ENCODE measurements at regions not wholly inside any gene's neighbourhood (a gene's known extent, or its start where the extent isn't known, plus 50 kb on each side); places are given as distances from the start of the nearest gene placed in this dataset.

- TF ChIP-seq PAX5 (IDR thresholded peaks at IDR 0.05; ENCODE audit: insufficient read depth, low read length, severe bottlenecking), result no peak
- no peak for TF ChIP-seq POLR2A (IDR thresholded peaks at IDR 0.05; ENCODE audit: low read depth, low read length)
- no peak for TF ChIP-seq SPI1 (IDR thresholded peaks at IDR 0.05; ENCODE audit: low read depth, low read length)
- no peak for TF ChIP-seq POLR2AphosphoS5 (IDR thresholded peaks at IDR 0.05; ENCODE audit: low read depth, low read length)
- TF ChIP-seq TAF1 (IDR thresholded peaks at IDR 0.05; ENCODE audit: low read depth, low read length), result no peak
- DNase-seq (ENCODE audit: insufficient read length, low spot score) (no peak), FAIRE-seq (no peak)
Observed at GRCh38 chr10:62900829-62901571, 84.8 kb upstream of the EGR2 start.

DNA sequence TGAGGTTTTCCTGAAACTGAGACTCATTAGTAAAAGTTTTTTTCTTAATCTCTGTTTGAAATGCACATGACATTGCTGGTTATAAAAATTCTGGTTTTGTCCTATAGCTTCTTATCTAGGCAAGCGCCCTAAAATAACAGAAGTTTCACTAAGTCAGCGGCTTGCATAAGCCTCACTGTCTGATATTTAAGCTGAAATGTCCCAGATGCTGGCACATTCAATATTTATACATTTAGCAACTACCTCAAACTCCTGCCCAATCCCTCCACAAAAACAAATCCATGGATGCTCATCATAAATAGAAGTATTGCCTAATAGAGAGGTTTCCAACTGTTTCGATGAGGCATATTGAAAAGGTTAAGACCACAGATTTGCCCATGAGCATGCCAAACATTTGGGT lies 83.1 kb upstream of the EGR2 start:
- no peak for TF ChIP-seq TAF1 (IDR thresholded peaks at IDR 0.05; ENCODE audit: low read depth, low read length)
- no peak for TF ChIP-seq PAX5 (IDR thresholded peaks at IDR 0.05; ENCODE audit: insufficient read depth, low read length, severe bottlenecking)
- no peak for TF ChIP-seq POLR2A (IDR thresholded peaks at IDR 0.05; ENCODE audit: low read depth, low read length)
- no peak for TF ChIP-seq POU2F2 (IDR thresholded peaks at IDR 0.05; ENCODE audit: low read depth, low read length)
- no peak for TF ChIP-seq POLR2AphosphoS5 (IDR thresholded peaks at IDR 0.05; ENCODE audit: low read depth, low read length)
- no peak for TF ChIP-seq SPI1 (IDR thresholded peaks at IDR 0.05; ENCODE audit: low read depth, low read length)
- DNase-seq (ENCODE audit: insufficient read length, low spot score), result no peak
- FAIRE-seq, result no peak

- DNase-seq (ENCODE audit: insufficient read length, low spot score) (no peak), FAIRE-seq (no peak)
- TF ChIP-seq POU2F2 (IDR thresholded peaks at IDR 0.05; ENCODE audit: low read depth, low read length) (no peak), POLR2AphosphoS5 (IDR thresholded peaks at IDR 0.05; ENCODE audit: low read depth, low read length) (no peak), SPI1 (IDR thresholded peaks at IDR 0.05; ENCODE audit: low read depth, low read length) (no peak), PAX5 (IDR thresholded peaks at IDR 0.05; ENCODE audit: insufficient read depth, low read length, severe bottlenecking) (no peak), POLR2A (IDR thresholded peaks at IDR 0.05; ENCODE audit: low read depth, low read length) (no peak), TAF1 (IDR thresholded peaks at IDR 0.05; ENCODE audit: low read depth, low read length) (no peak)
Observed at GRCh38 chr10:62895063-62895462, 78.9 kb upstream of the EGR2 start.

DNA sequence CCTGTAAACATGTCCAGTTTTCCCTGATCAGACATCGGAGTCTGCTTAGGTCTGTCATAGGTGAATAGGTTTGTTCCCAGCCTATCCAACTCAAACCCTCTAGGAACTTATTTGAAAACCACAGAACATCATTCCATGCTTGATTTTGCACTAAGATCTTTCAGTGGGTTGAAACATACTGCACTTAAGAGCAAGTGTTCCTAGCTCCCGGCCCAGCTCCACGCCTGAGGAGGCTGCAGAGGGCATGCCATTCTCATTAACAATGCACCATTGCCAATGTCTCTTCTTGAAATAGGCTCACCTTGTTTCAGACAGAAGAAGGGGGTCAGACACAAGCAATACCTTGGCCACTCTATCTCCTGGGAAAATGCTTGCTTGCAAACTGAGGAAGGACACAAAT lies 78.0 kb upstream of the EGR2 start:
- TF ChIP-seq PAX5 (IDR thresholded peaks at IDR 0.05; ENCODE audit: insufficient read depth, low read length, severe bottlenecking), result no peak
- no peak for TF ChIP-seq POLR2AphosphoS5 (IDR thresholded peaks at IDR 0.05; ENCODE audit: low read depth, low read length)
- TF ChIP-seq POLR2A (IDR thresholded peaks at IDR 0.05; ENCODE audit: low read depth, low read length), result no peak
- no peak for TF ChIP-seq POU2F2 (IDR thresholded peaks at IDR 0.05; ENCODE audit: low read depth, low read length)
- TF ChIP-seq TAF1 (IDR thresholded peaks at IDR 0.05; ENCODE audit: low read depth, low read length), result no peak
- TF ChIP-seq SPI1 (IDR thresholded peaks at IDR 0.05; ENCODE audit: low read depth, low read length), result no peak
- no peak for DNase-seq (ENCODE audit: insufficient read length, low spot score)
- FAIRE-seq, result no peak

DNA sequence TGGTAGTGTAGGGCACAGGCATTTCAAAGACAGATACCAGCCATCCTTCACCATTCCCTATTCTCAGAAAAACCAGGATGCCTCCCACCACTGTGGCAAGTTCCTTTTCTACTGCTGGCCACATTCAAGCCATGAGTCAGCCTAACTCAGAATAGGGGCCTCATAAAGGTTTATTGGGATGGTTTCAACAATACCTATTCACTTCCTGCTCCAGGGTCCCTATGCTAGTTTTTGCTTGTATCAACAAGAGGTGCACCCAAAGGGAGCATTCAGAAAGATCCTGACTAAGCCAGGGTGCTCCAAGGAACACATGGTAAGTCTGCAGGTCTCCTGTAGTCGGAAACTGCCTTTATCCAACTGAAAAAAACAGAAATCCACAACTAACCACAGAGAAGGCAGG lies 76.9 kb upstream of the EGR2 start:
- FAIRE-seq (no peak), DNase-seq (ENCODE audit: insufficient read length, low spot score) (no peak)
- TF ChIP-seq SPI1 (IDR thresholded peaks at IDR 0.05; ENCODE audit: low read depth, low read length) (no peak), TAF1 (IDR thresholded peaks at IDR 0.05; ENCODE audit: low read depth, low read length) (no peak), POLR2AphosphoS5 (IDR thresholded peaks at IDR 0.05; ENCODE audit: low read depth, low read length) (no peak), POLR2A (IDR thresholded peaks at IDR 0.05; ENCODE audit: low read depth, low read length) (no peak), PAX5 (IDR thresholded peaks at IDR 0.05; ENCODE audit: insufficient read depth, low read length, severe bottlenecking) (no peak), POU2F2 (IDR thresholded peaks at IDR 0.05; ENCODE audit: low read depth, low read length) (no peak)

DNA sequence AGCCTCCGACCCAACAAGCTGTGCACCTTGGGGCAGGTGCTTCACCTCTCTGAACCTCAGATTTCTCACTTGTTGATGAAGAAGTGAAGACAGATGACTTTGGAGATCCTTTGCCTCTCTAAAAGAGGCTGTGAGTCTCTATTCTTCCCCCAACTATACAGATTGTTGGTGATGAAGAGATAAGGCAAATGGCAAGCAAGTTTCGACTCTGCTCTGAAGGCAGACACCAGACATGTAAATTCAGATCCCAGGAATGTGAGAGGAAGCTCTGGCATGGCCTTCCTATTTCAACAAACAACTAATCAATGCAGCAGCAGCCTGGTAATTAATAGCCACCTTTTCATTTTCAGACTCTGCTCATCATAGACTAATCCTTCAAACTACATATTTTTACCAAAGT lies 74.2 kb upstream of the EGR2 start:
- no peak for FAIRE-seq
- DNase-seq (ENCODE audit: insufficient read length, low spot score), result no peak

GRCh38 chr10:62887642-62888041 lies 71.5 kb upstream of the EGR2 start:
- FAIRE-seq (no peak), DNase-seq (ENCODE audit: insufficient read length, low spot score) (no peak)
- TF ChIP-seq SPI1 (IDR thresholded peaks at IDR 0.05; ENCODE audit: low read depth, low read length) (no peak), PAX5 (IDR thresholded peaks at IDR 0.05; ENCODE audit: insufficient read depth, low read length, severe bottlenecking) (no peak), POLR2A (IDR thresholded peaks at IDR 0.05; ENCODE audit: low read depth, low read length) (no peak), TAF1 (IDR thresholded peaks at IDR 0.05; ENCODE audit: low read depth, low read length) (no peak), POU2F2 (IDR thresholded peaks at IDR 0.05; ENCODE audit: low read depth, low read length) (no peak), POLR2AphosphoS5 (IDR thresholded peaks at IDR 0.05; ENCODE audit: low read depth, low read length) (no peak)

More for the DNA sequence above, 74.2 kb upstream of the EGR2 start:
- TF ChIP-seq TAF1 (IDR thresholded peaks at IDR 0.05; ENCODE audit: low read depth, low read length) (no peak), SPI1 (IDR thresholded peaks at IDR 0.05; ENCODE audit: low read depth, low read length) (no peak), POLR2A (IDR thresholded peaks at IDR 0.05; ENCODE audit: low read depth, low read length) (no peak), POLR2AphosphoS5 (IDR thresholded peaks at IDR 0.05; ENCODE audit: low read depth, low read length) (no peak), POU2F2 (IDR thresholded peaks at IDR 0.05; ENCODE audit: low read depth, low read length) (no peak), PAX5 (IDR thresholded peaks at IDR 0.05; ENCODE audit: insufficient read depth, low read length, severe bottlenecking) (no peak)

DNA sequence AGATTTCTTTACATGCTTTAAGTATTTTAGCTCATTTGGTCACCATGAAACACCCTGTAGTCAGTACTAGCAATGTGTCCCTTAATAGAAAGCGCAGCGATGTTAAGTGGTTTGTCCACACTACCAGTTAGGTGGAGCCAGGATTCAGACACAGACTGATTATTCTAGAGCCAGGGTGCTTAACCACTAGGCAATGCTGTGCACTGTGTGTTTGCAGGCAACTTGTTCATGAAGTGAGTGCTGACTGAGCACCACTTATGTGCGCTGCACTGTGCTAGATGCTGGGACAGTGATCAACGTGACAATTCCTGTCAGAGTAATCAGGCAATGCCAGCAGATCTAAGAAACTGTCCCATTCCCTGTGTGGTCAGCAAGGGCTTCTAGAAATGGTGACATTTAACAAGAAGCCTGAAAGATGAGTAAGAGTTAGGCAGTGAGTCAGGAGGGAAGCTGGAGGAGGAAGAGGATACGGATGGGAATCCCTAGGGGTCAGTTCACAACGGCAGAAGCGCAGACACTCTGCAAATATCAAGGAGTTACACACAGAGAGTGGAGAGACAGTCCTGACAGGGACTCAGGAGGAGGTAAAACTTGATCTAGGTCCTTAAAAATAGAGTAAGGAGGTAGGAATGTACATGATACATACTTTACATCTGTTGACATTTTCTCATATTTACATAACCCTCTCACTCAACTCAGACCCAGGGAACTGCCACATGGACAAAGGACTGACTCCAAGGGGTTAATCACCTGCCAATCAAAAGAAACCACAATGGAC lies 69.7 kb upstream of the EGR2 start:
- no peak for TF ChIP-seq PAX5 (IDR thresholded peaks at IDR 0.05; ENCODE audit: insufficient read depth, low read length, severe bottlenecking)
- TF ChIP-seq POLR2AphosphoS5 (IDR thresholded peaks at IDR 0.05; ENCODE audit: low read depth, low read length), result no peak
- no peak for TF ChIP-seq POLR2A (IDR thresholded peaks at IDR 0.05; ENCODE audit: low read depth, low read length)
- no peak for TF ChIP-seq POU2F2 (IDR thresholded peaks at IDR 0.05; ENCODE audit: low read depth, low read length)
- no peak for TF ChIP-seq SPI1 (IDR thresholded peaks at IDR 0.05; ENCODE audit: low read depth, low read length)
- no peak for TF ChIP-seq TAF1 (IDR thresholded peaks at IDR 0.05; ENCODE audit: low read depth, low read length)
- no peak for FAIRE-seq

GRCh38 chr10:62880162-62880561 lies 64.0 kb upstream of the EGR2 start:
- FAIRE-seq (no peak), DNase-seq (ENCODE audit: insufficient read length, low spot score) (no peak)
- no peak for TF ChIP-seq POU2F2 (IDR thresholded peaks at IDR 0.05; ENCODE audit: low read depth, low read length)
- no peak for TF ChIP-seq TAF1 (IDR thresholded peaks at IDR 0.05; ENCODE audit: low read depth, low read length)
- no peak for TF ChIP-seq POLR2AphosphoS5 (IDR thresholded peaks at IDR 0.05; ENCODE audit: low read depth, low read length)
- no peak for TF ChIP-seq POLR2A (IDR thresholded peaks at IDR 0.05; ENCODE audit: low read depth, low read length)
- TF ChIP-seq PAX5 (IDR thresholded peaks at IDR 0.05; ENCODE audit: insufficient read depth, low read length, severe bottlenecking), result no peak
- no peak for TF ChIP-seq SPI1 (IDR thresholded peaks at IDR 0.05; ENCODE audit: low read depth, low read length)

More for the DNA sequence above, 69.7 kb upstream of the EGR2 start:
- no peak for DNase-seq (ENCODE audit: insufficient read length, low spot score)
